K562 (cell line): ENCODE measurements at regions not wholly inside any gene's neighbourhood (a gene's known extent, or its start where the extent isn't known, plus 50 kb on each side); places are given as distances from the start of the nearest gene placed in this dataset.
A peak's percentile ranks its signal among the peaks of the same experiment; 100 is the strongest.

Source experiments
- HMG20B ChIP-seq: fragments of 250-450 bp; sonication (Bioruptor Pico); IDR thresholded peaks from 2 replicates; pipeline ENCODE4 v1.5.0; 2021; ENCODE audit warnings: mild to moderate bottlenecking
- IRF2 ChIP-seq: sonication (generic); formaldehyde crosslinking; IDR thresholded peaks from 2 replicates; pipeline ENCODE4 v1.8.1; 2022; ENCODE audit warnings: mild to moderate bottlenecking, missing genetic modification reagents
- KHSRP ChIP-seq: fragments of 450-650 bp; IDR thresholded peaks from 2 replicates; pipeline ENCODE4 v1.6.1; 2017
- KLF6 ChIP-seq: fragments of 250-450 bp; sonication (Bioruptor Pico); IDR thresholded peaks from 2 replicates; pipeline ENCODE4 v1.4.0; 2020; ENCODE audit warnings: mild to moderate bottlenecking, moderate library complexity, borderline replicate concordance
- NONO ChIP-seq, 2 experiments: fragments of 200-400 bp in 1 of 2; fragments of 450-650 bp in 1 of 2; formaldehyde crosslinking in 1 of 2; IDR thresholded peaks; 2 replicates each; pipeline ENCODE4 v1.6.1; 2017; ENCODE audit warnings: low read depth in 2 of 2, mild to moderate bottlenecking in 2 of 2, moderate library complexity in 2 of 2, low read length in 1 of 2
- POLR2H ChIP-seq: IDR thresholded peaks from 2 replicates; pipeline ENCODE4 v1.6.1; 2016; ENCODE audit warnings: missing genetic modification characterization, low read depth, mild to moderate bottlenecking, control low read depth, missing compliant biosample characterization, moderate library complexity
- POLR3A ChIP-seq: IDR thresholded peaks from 2 replicates; pipeline ENCODE4 v1.6.1; 2011; ENCODE audit warnings: borderline replicate concordance, mild to moderate bottlenecking, moderate library complexity; ENCODE audit not compliant: insufficient read length, insufficient read depth; ENCODE audit errors: extremely low read depth
- SMAD4 ChIP-seq: fragments of 250-450 bp; sonication (Bioruptor Pico); conservative IDR thresholded peaks from 2 replicates; pipeline ENCODE4 v1.8.0; 2021; ENCODE audit warnings: inconsistent platforms, mild to moderate bottlenecking, moderate library complexity
- ZC3H8 ChIP-seq: fragments of 450-650 bp; IDR thresholded peaks from 2 replicates; pipeline ENCODE4 v1.6.1; 2017
- ZNF507 ChIP-seq: conservative IDR thresholded peaks from 2 replicates; pipeline ENCODE4 v1.6.1; 2017; ENCODE audit warnings: missing genetic modification characterization, missing compliant biosample characterization
- ZNF766 ChIP-seq: fragments of 200-800 bp; sonication (Bioruptor generic); conservative IDR thresholded peaks from 2 replicates; pipeline ENCODE4 v1.6.1; 2016; ENCODE audit warnings: missing genetic modification characterization, missing compliant biosample characterization
- ZSCAN32 ChIP-seq: fragments of 450-650 bp; formaldehyde crosslinking; IDR thresholded peaks from 2 replicates; pipeline ENCODE4 v1.4.0; 2020; ENCODE audit warnings: mild to moderate bottlenecking, moderate library complexity
- ZZZ3 ChIP-seq: fragments of 450-650 bp; IDR thresholded peaks from 2 replicates; pipeline ENCODE4 v1.6.1; 2016; ENCODE audit warnings: antibody characterized with exemption, mild to moderate bottlenecking, moderate library complexity
- TF ChIP-seq, protein P1 (sequence below), 2 experiments: IDR thresholded peaks in 1 of 2; conservative IDR thresholded peaks in 1 of 2; 2 replicates each; pipeline ENCODE4 v1.6.1; 2016; ENCODE audit warnings: low read depth in 2 of 2, mild to moderate bottlenecking in 1 of 2, missing compliant biosample characterization in 1 of 2, missing genetic modification characterization in 1 of 2, moderate library complexity in 1 of 2
- TF ChIP-seq, protein P2 (sequence below): fragments of 450-650 bp; IDR thresholded peaks from 2 replicates; pipeline ENCODE4 v1.6.1; 2017; ENCODE audit warnings: mild to moderate bottlenecking, moderate library complexity
- TF ChIP-seq, protein P3 (sequence below): fragments of 450-650 bp; formaldehyde crosslinking; IDR thresholded peaks from 2 replicates; pipeline ENCODE4 v1.4.0; 2022; ENCODE audit warnings: missing genetic modification characterization
- TF ChIP-seq, protein P4 (sequence below): fragments of 250-450 bp; sonication (Bioruptor Pico); IDR thresholded peaks from 2 replicates; pipeline ENCODE4 v1.5.0; 2020; ENCODE audit warnings: mild to moderate bottlenecking, borderline replicate concordance
- TF ChIP-seq, protein P5 (sequence below), 2 experiments: fragments of 200-800 bp in 1 of 2; sonication (Bioruptor generic) in 1 of 2; sonication (generic) in 1 of 2; formaldehyde crosslinking in 1 of 2; IDR thresholded peaks in 1 of 2; conservative IDR thresholded peaks in 1 of 2; 2 replicates each; pipeline versions ENCODE4 v1.5.0 to v1.6.1; 2016 to 2020; ENCODE audit warnings: missing compliant biosample characterization in 1 of 2, missing genetic modification characterization in 1 of 2, missing genetic modification reagents in 1 of 2

DNA sequence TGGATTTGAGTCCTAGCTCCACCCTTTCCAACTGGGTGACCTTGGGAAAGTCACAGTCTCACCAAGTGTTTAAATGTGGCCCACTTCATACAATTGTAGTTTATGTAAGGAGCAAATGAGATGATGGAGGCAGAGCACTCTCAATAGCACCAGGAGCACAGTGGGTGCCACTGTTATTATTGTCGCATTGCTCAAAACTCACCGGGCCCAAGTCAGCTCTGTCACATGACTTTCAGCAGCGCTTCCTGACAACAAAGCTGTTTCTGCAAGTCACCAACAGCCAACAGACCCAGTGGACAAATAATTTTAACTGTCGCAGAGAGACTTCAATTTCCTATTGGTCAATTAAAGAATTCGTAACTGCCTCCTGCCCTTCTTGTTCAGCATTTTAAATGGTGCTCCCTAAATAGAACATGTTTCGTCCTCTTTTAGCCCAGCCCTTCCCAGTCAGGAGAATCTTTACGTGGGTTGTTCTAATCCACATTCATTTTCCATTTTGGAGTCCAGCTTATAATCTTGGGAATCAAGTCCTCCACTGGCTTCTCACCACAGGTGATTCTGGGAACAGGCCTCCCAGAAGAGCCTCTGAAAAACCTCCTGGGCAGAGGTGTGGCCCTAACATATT is 415.6 kb upstream of the NPVF start (continued):
- TF ChIP-seq, protein P1, sequence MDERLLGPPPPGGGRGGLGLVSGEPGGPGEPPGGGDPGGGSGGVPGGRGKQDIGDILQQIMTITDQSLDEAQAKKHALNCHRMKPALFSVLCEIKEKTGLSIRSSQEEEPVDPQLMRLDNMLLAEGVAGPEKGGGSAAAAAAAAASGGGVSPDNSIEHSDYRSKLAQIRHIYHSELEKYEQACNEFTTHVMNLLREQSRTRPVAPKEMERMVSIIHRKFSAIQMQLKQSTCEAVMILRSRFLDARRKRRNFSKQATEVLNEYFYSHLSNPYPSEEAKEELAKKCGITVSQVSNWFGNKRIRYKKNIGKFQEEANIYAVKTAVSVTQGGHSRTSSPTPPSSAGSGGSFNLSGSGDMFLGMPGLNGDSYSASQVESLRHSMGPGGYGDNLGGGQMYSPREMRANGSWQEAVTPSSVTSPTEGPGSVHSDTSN (CRISPR knock-in tag; IDR thresholded peaks at IDR 0.05; ENCODE audit: low read depth), result no peak
- TF ChIP-seq, protein P1 (tag; conservative IDR thresholded peaks at IDR 0.05; ENCODE audit: low read depth), result 0 out of 2 replicates have a peak, but pooled peaks have one; percentile 34
- TF ChIP-seq POLR2H, result no peak
- no peak for TF ChIP-seq POLR3A
- no peak for TF ChIP-seq IRF2
- TF ChIP-seq, protein P2, sequence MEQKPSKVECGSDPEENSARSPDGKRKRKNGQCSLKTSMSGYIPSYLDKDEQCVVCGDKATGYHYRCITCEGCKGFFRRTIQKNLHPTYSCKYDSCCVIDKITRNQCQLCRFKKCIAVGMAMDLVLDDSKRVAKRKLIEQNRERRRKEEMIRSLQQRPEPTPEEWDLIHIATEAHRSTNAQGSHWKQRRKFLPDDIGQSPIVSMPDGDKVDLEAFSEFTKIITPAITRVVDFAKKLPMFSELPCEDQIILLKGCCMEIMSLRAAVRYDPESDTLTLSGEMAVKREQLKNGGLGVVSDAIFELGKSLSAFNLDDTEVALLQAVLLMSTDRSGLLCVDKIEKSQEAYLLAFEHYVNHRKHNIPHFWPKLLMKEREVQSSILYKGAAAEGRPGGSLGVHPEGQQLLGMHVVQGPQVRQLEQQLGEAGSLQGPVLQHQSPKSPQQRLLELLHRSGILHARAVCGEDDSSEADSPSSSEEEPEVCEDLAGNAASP, result no peak
- TF ChIP-seq ZSCAN32 (CRISPR knock-in tag), result no peak
- TF ChIP-seq ZC3H8, result no peak
- TF ChIP-seq ZNF507 (tag), result no peak
- TF ChIP-seq NONO (IDR thresholded peaks at IDR 0.05; ENCODE audit: low read depth in 2 of 2, low read length in 1 of 2), result no peak
- no peak for TF ChIP-seq ZZZ3
- no peak for TF ChIP-seq HMG20B (CRISPR knock-in tag)
- peak; percentile 74 for TF ChIP-seq SMAD4 (CRISPR knock-in tag)
- no peak for TF ChIP-seq KHSRP
- TF ChIP-seq, protein P3, sequence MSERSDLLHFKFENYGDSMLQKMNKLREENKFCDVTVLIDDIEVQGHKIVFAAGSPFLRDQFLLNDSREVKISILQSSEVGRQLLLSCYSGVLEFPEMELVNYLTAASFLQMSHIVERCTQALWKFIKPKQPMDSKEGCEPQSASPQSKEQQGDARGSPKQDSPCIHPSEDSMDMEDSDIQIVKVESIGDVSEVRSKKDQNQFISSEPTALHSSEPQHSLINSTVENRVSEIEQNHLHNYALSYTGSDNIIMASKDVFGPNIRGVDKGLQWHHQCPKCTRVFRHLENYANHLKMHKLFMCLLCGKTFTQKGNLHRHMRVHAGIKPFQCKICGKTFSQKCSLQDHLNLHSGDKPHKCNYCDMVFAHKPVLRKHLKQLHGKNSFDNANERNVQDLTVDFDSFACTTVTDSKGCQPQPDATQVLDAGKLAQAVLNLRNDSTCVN (CRISPR knock-in tag), result no peak
- TF ChIP-seq, protein P4, sequence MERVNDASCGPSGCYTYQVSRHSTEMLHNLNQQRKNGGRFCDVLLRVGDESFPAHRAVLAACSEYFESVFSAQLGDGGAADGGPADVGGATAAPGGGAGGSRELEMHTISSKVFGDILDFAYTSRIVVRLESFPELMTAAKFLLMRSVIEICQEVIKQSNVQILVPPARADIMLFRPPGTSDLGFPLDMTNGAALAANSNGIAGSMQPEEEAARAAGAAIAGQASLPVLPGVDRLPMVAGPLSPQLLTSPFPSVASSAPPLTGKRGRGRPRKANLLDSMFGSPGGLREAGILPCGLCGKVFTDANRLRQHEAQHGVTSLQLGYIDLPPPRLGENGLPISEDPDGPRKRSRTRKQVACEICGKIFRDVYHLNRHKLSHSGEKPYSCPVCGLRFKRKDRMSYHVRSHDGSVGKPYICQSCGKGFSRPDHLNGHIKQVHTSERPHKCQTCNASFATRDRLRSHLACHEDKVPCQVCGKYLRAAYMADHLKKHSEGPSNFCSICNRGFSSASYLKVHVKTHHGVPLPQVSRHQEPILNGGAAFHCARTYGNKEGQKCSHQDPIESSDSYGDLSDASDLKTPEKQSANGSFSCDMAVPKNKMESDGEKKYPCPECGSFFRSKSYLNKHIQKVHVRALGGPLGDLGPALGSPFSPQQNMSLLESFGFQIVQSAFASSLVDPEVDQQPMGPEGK (CRISPR knock-in tag), result 0 out of 2 replicates have a peak, but pooled peaks have one; percentile 41
- TF ChIP-seq ZNF766 (CRISPR knock-in tag), result peak; percentile 86
- TF ChIP-seq, protein P5, sequence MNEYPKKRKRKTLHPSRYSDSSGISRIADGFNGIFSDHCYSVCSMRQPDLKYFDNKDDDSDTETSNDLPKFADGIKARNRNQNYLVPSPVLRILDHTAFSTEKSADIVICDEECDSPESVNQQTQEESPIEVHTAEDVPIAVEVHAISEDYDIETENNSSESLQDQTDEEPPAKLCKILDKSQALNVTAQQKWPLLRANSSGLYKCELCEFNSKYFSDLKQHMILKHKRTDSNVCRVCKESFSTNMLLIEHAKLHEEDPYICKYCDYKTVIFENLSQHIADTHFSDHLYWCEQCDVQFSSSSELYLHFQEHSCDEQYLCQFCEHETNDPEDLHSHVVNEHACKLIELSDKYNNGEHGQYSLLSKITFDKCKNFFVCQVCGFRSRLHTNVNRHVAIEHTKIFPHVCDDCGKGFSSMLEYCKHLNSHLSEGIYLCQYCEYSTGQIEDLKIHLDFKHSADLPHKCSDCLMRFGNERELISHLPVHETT (CRISPR knock-in tag; conservative IDR thresholded peaks at IDR 0.05 in 1 of 2, IDR thresholded peaks at IDR 0.05 in 1 of 2), result peak in 1 of 2 experiments; percentile 75; a peak in 2 of 4 replicates
- TF ChIP-seq KLF6 (CRISPR knock-in tag), result no peak
